ENCODE measurements at regions not wholly inside any gene's neighbourhood (a gene's known extent, or its start where the extent isn't known, plus 50 kb on each side); places are given as distances from the start of the nearest gene placed in this dataset.
A peak's percentile ranks its signal among the peaks of the same experiment; 100 is the strongest.

DNA sequence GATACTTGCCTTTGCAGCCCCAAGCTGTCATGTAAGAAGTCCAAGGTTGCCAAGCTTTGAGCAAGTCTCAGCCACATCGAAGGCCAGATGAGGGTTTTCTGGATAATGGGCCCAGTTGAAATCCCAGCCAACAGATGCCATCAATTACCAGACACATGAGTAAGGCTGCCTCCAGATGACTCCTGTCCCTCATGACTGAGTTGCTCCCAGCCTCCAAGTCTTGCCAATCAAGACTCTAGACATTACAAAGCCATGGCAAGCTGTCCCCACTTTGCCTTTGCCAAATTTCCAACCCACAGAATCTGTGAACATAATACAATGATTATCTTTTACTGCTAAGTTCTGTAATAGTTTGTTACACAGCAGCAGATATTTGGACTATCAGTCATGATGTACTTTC, 76.8 kb upstream of the ARMC2 start:
- no peak for DNase-seq (ENCODE audit: low read depth)
- H3K4me3 ChIP-seq (ENCODE audit: low read depth, low read length): no peak overlapping the region

DNA sequence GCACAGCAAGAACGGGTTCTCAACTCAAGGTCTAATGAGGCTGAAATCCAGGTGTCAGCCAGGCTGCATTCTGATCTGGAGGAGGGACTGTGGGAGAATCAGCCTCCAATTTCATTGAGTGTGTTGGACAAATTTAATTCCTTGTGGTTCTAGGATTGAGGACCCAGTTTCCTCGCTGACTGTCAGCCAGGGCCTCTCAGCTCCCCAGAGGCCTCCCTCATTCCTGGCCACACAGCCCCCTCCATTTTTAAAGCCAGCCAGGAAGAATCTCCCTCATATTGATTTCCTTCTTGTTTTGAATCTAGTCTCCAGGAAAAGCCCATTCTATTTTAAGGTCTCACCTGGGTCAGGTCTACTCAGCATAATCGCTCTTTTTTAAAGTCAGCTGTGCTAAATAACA, 73.7 kb upstream of the ARMC2 start:
- no peak for DNase-seq (ENCODE audit: low read depth)
- H3K4me3 ChIP-seq (ENCODE audit: low read depth, low read length): no peak overlapping the region

DNA sequence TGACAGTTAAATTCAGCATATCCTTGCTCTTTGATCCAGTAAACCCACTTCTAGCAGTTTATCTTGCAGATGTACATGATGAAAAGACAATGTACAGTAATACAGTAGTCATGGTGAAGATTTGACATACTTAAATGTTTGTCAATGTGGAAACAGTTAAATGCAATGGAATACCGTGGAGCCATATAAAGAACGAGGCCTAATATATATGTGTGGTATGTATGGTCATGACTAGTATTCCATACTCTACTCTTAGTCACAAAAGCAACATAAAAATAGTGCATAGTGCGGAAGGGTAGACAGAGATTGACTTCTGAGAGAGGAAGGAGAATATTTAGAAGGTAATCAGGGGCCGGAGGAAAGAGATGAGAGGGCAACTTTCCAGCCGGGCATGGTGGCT, 70.7 kb upstream of the ARMC2 start:
- no peak for DNase-seq (ENCODE audit: low read depth)

DNA sequence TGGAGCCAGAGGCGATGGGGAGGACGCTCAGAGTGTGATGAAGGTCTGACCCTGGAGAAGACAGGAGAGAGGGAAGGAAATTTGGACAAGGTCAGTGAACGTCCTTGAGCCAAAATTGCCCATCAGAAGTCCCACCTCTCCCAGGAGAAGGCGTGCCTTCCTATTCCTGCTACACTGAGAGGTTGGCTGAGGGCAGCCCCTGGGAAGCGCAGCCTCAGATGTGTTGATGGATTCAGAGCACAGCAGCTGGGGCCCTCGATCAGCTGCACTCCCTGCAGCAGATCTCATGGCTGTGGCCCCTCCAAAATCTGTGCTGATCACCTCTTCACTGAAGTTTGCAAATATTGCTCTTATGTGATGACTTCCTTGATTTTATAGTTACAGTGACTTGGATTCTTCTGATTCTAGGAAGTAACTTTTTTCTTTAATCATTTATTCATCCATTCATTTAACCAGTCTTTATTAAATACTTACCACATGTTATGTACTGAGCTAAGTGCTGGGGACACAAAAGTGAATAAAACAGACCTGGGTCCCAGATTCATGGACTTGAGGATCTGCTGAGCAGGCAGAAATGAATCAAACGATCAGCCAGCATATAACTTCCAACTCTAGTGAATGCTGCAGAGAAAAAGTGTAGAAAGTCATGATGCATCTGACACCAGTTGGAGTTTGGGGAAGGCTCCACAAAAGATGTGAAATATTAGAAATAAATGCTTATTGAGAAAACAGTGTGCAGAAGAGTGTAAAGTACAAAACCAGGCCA, 69.6 kb upstream of the ARMC2 start:
- H3K4me3 ChIP-seq (ENCODE audit: low read depth, low read length): no peak overlapping the region
- DNase-seq (ENCODE audit: low read depth): no peak

More for the DNA sequence above, 70.7 kb upstream of the ARMC2 start:
- no peak overlapping the region for H3K4me3 ChIP-seq (ENCODE audit: low read depth, low read length)

DNA sequence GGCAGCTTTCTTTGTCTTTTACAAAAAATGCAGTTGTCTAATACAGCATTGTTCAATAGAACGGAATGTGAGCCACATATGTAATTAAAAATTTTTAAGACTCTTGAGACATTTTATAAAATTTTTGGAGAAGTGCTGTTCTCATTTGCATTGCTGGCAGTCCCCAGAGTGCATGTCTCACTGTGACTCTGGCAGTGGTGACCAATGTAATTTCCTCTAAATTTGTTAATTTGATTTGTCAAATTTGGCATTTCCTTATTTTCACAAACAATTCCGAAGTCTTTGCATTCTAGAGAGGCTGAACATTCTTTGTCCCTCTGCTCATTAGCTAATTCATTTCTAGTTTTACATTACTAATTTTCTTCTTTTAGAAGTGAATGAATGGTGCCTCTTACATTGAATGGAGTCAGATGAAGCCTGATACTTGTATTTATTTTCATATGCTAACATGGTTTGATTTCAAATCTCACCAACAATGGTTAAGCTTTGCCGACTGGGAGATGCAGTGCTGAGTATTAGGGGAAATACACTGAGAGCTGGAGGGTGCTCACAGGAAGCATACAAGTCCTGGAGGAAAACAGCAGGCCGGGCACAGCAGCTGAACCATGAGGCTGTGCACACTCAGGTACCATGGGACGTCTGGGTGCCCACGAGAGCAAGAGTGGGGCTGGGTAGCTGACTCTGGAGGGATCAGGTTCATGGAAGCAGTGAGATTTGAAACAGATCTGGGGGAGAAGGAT, 68.5 kb upstream of the ARMC2 start:
- no peak for DNase-seq (ENCODE audit: low read depth)
- H3K4me3 ChIP-seq (ENCODE audit: low read depth, low read length): no peak overlapping the region

DNA sequence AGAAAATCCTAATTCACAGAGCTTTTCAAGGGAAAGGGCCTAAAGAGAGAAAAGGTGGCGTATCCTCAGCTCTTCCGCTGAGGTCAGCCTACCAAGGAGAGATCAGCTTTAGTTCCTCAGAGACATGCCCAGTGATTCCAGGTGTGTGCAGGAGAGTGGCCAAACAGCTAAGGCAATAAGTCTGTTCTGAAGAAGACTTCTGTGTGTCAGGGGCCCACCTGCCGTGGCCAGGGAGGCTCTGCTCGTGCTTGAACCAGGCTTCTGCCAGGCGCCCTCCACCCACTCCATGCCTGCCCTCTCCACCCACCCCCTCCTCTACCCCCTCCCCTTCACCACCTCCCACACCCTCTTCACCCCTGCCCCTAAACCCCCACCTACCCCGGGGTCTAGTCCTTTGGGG, 67.4 kb upstream of the ARMC2 start:
- DNase-seq (ENCODE audit: low read depth): no peak
- H3K4me3 ChIP-seq (ENCODE audit: low read depth, low read length): no peak overlapping the region

DNA sequence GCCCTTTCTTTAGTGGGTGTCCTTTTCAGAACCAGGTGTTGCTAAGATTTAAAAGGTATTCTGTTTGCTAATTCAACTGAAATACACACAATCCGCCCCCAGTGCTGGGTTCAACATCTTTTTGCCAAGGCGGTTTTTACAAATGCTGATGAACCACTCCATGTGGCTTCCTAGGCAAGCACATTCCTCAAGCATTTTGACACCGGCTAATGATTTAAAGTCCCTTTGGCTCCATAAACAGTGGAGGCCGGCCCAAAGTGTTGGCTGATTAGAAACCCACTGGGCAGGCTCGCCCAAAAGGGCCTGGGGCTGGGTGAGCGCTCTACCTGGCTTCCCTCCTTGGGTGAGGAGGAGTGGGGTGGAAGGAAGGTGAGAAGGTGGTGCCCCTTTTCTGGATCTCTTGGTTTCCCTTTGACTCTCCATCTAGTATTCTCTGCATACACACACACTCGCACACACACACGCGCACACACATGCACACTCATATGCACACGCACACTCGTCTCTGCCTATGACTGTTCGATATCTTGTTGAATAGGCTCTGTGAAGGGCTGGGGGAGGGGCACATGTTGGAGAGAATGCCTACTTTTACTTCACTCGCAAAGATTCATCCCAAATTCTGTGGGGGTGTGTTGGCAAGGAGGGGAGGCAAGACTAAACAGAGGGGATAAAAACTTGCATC, 66.7 kb upstream of the ARMC2 start:
- H3K4me3 ChIP-seq (ENCODE audit: low read depth, low read length): peak overlapping the region; percentile 52
- DNase-seq (ENCODE audit: low read depth): no peak

DNA sequence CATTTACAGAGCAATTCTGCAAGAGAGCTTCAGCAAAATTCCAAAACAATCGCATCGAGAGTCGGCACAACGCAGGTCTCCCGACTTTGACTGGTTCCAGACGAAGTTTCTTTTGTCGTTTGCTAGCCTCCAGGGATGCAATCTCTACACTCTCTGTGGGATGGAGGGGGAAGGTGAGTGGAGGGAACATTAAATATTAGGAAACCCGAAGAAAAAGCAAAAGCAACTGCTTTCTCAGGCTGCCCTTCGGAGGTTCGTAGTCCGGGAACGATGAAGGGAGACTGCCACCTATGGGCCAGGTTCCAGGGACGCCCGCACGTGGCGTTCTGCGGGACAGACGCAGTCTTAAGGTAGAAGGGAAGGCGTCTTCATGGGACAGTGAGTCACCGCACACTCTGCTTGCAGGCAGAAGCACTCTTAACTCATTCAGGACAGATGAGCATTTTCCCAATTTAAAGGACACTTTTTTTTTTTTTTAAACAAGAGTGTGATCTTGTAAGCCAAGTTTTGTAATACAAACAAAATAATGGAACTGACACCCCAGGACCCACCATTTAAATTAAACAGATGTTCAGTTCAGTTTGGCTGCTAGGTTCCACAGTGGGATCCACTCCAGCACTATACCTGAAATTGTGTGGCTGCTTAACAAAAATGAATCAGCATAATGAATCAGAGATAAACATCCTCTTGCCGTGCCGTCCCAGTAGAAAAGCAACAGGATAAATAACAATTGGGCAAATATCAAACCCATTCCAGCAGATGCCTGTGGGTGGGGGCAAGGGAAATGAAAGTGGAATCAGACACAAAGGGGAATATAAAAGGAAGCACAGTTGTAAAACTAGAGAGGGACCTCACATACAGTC, 65.8 kb upstream of the ARMC2 start:
- DNase-seq (ENCODE audit: low read depth): peak; percentile 41
- peak overlapping the region; percentile 52 for H3K4me3 ChIP-seq (ENCODE audit: low read depth, low read length)

DNA sequence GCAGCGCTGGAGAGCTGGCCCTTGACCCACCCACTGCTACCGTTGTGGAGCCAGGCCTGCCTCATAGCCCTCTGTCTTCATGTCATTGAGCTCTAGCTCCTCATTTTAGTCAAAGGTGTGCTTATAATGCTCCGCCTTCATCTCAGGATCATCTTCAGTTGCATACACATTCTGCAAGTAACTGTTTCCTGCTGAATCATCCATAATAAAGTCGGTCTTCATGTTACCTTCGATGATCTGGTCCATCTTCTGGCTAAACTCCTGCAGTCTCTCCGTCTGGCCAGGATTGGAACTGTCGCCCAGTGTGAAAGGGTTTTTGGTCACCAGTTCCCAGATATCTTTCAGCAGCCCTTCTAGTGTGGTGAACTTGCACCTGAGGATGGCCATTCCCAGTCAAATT, 62.6 kb upstream of the ARMC2 start:
- no peak for DNase-seq (ENCODE audit: low read depth)

DNA sequence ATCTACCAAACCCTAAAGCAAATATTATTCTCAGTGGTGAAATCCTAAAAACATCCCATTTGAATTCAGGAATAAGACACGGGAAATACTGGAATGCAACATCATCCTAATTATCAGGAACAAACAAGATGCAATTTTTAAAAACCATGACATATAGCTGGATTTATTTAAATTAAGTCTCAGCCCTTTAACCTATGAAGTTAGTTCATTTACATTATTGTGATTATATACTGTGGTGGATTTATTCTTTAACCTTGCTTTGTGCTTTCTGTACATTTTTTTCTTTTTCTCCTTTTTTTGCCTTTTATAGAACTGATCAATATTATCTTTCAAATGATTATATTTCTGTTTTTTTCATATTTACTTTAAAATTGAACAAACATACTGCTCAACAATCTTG, 59.8 kb upstream of the ARMC2 start:
- DNase-seq (ENCODE audit: low read depth): no peak
- no peak overlapping the region for H3K4me3 ChIP-seq (ENCODE audit: low read depth, low read length)

More for the DNA sequence above, 62.6 kb upstream of the ARMC2 start:
- no peak overlapping the region for H3K4me3 ChIP-seq (ENCODE audit: low read depth, low read length)

DNA sequence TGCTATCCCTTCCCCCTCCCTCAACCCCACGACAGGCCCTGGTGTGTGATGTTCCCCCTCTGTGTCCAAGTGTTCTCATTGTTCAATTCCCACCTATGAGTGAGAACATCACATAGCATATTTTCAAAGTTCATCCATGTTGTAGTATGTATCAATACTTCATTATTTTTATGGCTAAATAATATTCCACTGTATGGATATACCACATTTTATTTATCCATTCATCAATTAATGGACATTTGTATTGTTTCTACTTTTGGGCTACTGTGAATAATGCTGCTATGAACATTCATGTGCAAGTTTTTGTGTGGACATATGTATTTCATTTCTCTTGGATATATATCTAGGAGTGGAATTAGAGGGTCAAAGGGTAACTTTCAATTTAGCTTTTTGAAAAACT, 58.7 kb upstream of the ARMC2 start:
- no peak for DNase-seq (ENCODE audit: low read depth)
- H3K4me3 ChIP-seq (ENCODE audit: low read depth, low read length): no peak overlapping the region

DNA sequence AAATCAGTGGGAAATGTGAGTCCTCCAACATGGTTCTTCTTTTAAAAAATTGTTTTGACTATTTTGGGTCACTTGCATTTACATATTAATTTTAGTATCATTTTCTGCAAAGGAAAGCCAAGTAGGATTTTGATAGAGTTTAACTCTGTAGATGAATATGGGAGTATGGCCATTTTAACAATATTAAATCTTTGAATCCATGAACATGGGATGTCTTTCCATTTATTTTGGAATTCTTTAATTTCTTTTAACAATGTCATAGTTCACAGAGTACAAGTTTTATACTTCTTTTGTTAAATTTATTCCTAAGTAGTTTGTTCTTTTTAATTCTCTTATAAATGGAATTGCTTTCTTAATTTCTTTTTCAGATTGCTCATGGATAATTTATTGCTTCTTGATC, 56.5 kb upstream of the ARMC2 start:
- no peak for DNase-seq (ENCODE audit: low read depth)
- H3K4me3 ChIP-seq (ENCODE audit: low read depth, low read length): no peak overlapping the region

DNA sequence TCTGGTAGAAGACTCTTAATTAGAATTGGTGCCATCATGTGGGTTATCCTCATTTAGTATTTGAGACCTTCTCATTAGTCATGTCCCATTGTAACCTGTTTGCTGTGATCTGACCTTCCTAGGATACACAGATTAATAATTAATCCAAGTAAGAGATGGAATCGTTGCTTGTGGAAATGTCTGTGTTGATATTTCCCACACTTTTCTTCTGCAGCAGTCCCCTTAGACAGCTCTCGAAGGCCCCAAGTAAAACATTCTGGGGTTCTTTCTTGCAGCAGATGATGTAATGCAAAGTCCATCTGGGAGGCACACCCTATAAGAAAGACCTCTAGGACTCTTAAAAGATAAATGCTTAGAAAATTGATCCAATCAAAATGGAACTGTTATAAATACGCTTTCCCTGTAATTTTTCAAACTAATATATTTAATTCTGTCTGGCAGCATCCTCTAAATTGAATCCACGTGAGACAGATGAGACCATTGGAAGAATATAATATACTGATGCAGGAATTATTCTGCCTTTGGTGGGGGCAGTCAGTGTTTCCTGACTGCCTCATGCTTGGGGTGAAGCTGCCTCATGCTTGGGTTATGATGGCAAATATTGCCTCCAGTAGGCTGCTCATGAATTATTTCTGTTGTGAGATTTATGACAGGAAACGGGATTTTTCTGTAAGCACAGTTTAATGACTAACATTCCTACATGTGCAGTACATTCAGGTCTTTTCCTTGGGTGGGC, 54.5 kb upstream of the ARMC2 start:
- no peak overlapping the region for H3K4me3 ChIP-seq (ENCODE audit: low read depth, low read length)

DNA sequence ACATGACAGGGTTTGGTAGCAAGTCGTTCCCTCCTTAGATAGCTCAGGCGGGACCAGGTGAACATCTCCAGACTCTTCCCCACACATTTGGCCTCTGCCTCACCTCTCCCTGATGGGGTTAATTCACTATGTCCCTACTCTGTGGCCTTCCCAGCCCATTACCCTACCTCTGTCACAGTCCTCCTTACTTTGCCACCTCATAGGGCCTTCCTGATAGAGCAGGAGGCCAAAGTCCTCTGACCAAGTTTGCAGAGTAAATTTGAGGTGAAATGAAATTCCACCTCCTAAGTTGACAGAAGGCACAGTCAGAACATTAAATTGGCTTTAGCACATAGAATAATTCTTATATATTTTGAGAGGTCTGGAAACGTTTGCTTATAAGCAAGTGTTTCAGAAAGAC, 53.1 kb upstream of the ARMC2 start:
- DNase-seq (ENCODE audit: low read depth): no peak
- H3K4me3 ChIP-seq (ENCODE audit: low read depth, low read length): no peak overlapping the region

More for the DNA sequence above, 54.5 kb upstream of the ARMC2 start:
- no peak for DNase-seq (ENCODE audit: low read depth)

DNA sequence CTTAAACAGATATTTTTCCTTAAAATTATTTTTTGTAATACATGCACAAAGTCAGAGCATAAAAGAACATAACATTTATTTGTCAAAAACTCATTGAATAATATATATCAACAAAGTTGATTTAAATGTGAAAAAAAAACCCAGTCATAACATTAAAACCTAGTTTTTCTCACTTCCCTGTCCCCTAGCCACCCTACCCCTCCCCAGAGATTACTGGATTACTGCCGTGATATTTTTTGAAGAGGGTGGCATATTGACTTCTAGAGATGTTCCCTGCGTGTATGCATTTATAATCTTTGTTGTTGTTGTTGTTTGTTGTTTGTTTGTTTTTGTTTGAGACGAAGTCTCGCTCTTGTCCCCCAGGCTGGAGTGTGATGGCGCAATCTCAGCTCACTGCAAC, 52.4 kb upstream of the ARMC2 start:
- DNase-seq (ENCODE audit: low read depth): no peak
- H3K4me3 ChIP-seq (ENCODE audit: low read depth, low read length): no peak overlapping the region

DNA sequence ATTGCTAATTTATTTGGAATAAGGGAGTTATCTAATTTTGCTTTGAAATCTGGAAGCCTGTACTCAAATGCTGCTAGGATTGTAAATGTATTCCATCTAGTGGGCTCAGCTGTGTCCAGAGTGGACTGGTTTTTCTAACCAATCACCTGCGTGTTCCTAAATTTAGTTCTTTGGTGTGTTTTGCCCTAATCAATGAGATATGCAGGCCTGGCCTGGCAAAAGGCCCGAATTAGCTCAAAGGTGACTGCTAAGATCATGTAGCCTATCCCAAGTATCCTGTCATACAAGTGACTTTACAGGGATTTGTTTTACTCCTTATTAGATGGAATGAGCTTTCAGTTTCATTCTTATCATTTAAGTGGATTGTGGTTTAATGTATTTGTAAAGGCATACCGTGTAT, 51.3 kb upstream of the ARMC2 start:
- no peak overlapping the region for H3K4me3 ChIP-seq (ENCODE audit: low read depth, low read length)
- DNase-seq (ENCODE audit: low read depth): no peak

DNA sequence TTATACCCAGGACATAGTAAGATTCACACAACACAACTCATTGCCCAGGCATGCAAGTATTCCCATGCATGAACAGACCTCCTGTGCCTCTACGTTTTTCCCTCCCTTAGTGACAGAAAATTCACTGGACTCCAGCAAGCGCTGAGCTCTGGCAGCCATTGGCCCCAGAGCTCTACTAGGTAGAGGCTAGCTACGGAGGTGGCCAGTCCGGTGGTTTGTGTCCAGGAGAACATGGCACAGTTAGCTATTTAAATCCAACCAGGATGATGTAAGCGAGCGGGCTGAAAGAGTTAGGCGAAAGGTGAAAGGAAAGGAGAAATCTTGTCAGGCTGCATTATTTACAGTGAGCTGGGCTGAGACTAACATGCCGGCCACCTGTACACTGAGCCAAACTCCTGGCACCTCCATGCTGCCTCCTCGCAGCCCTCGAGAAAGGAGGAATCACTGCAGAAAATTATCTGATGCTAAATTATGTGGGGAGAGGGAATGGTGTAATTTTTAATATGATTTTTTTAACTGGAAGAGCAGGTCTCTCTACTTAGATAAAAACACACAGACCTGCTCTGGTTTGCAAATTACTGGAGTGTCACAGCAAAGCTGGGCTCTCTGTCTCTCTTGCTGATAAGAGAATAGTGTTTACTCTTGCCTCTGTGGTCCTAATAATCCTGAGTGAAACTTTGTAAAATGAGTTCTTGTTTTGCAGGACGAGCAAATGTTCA, 50.1 kb upstream of the ARMC2 start:
- no peak overlapping the region for H3K4me3 ChIP-seq (ENCODE audit: low read depth, low read length)
- DNase-seq (ENCODE audit: low read depth): no peak

Measured in skeletal muscle cell (primary cell).